Neuron (in vitro differentiated cells): ENCODE measurements at regions not wholly inside any gene's neighbourhood (a gene's known extent, or its start where the extent isn't known, plus 50 kb on each side); places are given as distances from the start of the nearest gene placed in this dataset.

Experiments used
- H2AFZ ChIP-seq: one replicate; pipeline ENCODE4 v1.6.1; 2013; ENCODE audit warnings: low read depth, mild to moderate bottlenecking, inconsistent platforms, low read length, moderate library complexity
- H3K27me3 ChIP-seq: one replicate; pipeline ENCODE4 v1.6.1; 2013; ENCODE audit warnings: low read length; ENCODE audit not compliant: insufficient read depth
- H3K36me3 ChIP-seq: one replicate; pipeline ENCODE4 v1.6.1; 2013; ENCODE audit warnings: low read length; ENCODE audit not compliant: insufficient read depth
- H3K4me1 ChIP-seq: one replicate; pipeline ENCODE4 v1.6.1; 2013; ENCODE audit warnings: low read length; ENCODE audit not compliant: insufficient read depth
- H3K4me3 ChIP-seq: 2 replicates; pipeline ENCODE4 v1.5.1; 2013; ENCODE audit warnings: mild to moderate bottlenecking, low read length, moderate library complexity
- H3K9me3 ChIP-seq: one replicate; pipeline ENCODE4 v1.6.1; 2013; ENCODE audit warnings: low read length

DNA sequence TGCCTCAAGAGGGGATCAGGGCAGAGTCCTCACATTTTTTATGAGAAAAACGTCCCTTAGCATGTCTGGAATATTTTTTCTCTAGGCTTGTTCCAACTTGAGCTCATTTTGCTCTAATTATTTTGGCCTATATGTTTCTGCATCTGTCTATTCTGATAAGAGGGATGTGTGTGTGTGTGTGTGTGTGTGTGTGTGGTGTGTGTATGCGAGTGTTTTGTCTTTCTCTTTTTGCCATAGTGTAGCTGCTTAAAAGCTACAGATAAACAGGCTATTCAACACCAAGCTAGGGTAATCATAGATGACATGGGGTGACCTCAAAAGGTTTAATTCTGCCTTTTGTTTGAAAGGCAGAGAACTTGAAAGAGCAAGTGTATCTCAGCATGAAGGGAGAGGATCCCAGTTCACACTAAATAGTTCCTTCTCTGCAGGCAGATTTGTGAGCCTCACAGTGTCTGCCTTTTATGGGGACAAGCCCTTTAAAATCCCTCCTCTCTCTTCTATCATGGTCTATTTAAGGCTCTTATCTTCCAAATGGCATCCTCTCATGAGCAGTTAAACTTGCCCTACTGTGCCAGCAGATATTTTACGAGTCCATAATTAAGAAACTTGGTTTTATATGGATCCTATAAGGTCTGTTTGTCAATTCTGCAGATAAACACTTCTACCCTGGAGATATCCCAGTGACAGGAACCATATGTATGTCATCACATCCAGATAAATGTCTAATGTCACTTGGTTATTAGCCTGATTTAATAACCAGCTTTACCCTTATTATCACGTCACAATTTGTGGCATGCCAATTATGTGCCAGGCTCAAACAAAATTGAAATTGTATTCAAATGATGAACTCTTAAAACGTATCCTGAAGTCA lies 202.9 kb upstream of the MTPN start:
- no peaks in the 10 kb centered on the region for H3K36me3 ChIP-seq
- no peaks in the 10 kb centered on the region for H3K4me1 ChIP-seq
- H3K27me3 ChIP-seq: no peaks in the 10 kb centered on the region
- H3K9me3 ChIP-seq: no peaks in the 10 kb centered on the region
- no peak overlapping the region for H3K4me3 ChIP-seq
- no peak overlapping the region for H2AFZ ChIP-seq

- Histone ChIP-seq H3K4me3 (no peak overlapping the region), H2AFZ (no peak overlapping the region), H3K27me3 (no peaks in the 10 kb centered on the region), H3K9me3 (no peaks in the 10 kb centered on the region), H3K36me3 (no peaks in the 10 kb centered on the region), H3K4me1 (no peaks in the 10 kb centered on the region)
Measured at GRCh38 chr7:136179154-136179553, 202.0 kb upstream of the MTPN start.

DNA sequence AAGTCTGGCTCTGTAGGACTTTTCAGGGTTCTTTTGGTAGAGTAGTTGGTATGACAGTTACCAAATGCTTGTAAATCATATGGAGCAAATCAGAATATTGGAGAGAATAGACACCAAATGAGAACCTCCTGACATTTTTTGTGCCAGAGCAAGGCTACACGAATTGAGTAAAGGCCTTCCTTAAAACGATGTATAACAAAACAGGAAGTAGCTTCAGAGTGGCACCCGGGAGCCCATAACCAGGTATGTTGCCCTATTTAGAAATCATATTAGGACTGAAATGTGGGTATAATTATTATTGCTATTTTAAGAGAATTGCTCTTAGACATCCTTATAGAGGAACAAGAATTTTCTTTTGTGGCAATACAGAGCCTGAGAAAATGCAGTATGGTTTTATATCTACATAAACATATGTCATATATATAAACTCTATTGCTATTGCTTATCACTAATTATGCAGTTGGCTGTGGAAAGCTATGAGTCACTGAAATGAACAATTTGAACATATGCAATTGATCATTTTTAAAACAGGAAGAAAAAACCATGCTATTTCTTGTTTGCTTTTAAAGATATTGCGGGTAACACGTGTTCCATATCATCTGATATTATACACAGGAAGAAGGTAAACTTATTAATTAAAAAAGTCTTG lies 197.4 kb upstream of the MTPN start:
- Histone ChIP-seq H3K4me1 (no peaks in the 10 kb centered on the region), H3K4me3 (no peak overlapping the region), H3K27me3 (no peaks in the 10 kb centered on the region), H3K9me3 (no peaks in the 10 kb centered on the region), H3K36me3 (no peaks in the 10 kb centered on the region), H2AFZ (no peak overlapping the region)

- H3K9me3 ChIP-seq: no peaks in the 10 kb centered on the region
- no peak overlapping the region for H2AFZ ChIP-seq
- H3K4me1 ChIP-seq: no peaks in the 10 kb centered on the region
- no peaks in the 10 kb centered on the region for H3K27me3 ChIP-seq
- H3K4me3 ChIP-seq: no peak overlapping the region
- H3K36me3 ChIP-seq: no peaks in the 10 kb centered on the region
Measured at GRCh38 chr7:136173874-136174273, 196.7 kb upstream of the MTPN start.

- no peaks in the 10 kb centered on the region for H3K4me1 ChIP-seq
- no peaks in the 10 kb centered on the region for H3K9me3 ChIP-seq
- H3K27me3 ChIP-seq: no peaks in the 10 kb centered on the region
- H3K36me3 ChIP-seq: no peaks in the 10 kb centered on the region
- H3K4me3 ChIP-seq: no peak overlapping the region
- H2AFZ ChIP-seq: no peak overlapping the region
Measured at GRCh38 chr7:136171233-136171632, 194.1 kb upstream of the MTPN start.

DNA sequence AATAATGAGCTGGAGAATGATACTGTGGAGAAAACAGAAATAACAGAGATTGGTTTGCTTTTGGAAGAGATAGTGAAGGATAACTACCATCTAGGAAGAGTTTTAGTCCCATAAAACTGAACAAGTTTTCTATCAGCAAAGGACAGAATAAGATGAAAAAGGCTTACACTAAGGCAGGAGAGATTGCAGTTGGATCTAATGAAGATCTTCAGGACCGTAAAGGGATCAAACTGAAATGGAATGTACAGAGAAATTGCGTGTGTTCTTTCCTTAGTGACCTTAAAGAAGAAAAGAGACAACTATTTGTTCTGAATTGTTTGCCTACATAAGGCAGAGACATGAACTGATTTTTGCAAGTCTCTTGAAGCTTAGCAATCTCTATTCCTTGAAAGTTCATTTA lies 191.7 kb upstream of the MTPN start:
- Histone ChIP-seq H3K4me1 (no peaks in the 10 kb centered on the region), H3K9me3 (no peaks in the 10 kb centered on the region), H2AFZ (no peak overlapping the region), H3K36me3 (no peaks in the 10 kb centered on the region), H3K27me3 (no peaks in the 10 kb centered on the region), H3K4me3 (no peak overlapping the region)

- Histone ChIP-seq H3K9me3 (no peaks in the 10 kb centered on the region), H3K27me3 (no peaks in the 10 kb centered on the region), H3K36me3 (no peaks in the 10 kb centered on the region), H3K4me1 (no peaks in the 10 kb centered on the region), H2AFZ (no peak overlapping the region), H3K4me3 (no peak overlapping the region)
Measured at GRCh38 chr7:136167991-136168390, 190.8 kb upstream of the MTPN start.

GRCh38 chr7:136166521-136166920 lies 189.4 kb upstream of the MTPN start:
- no peaks in the 10 kb centered on the region for H3K4me1 ChIP-seq
- no peaks in the 10 kb centered on the region for H3K36me3 ChIP-seq
- H2AFZ ChIP-seq: no peak overlapping the region
- H3K9me3 ChIP-seq: no peaks in the 10 kb centered on the region
- no peak overlapping the region for H3K4me3 ChIP-seq
- H3K27me3 ChIP-seq: no peaks in the 10 kb centered on the region

- Histone ChIP-seq H3K27me3 (no peaks in the 10 kb centered on the region), H2AFZ (no peak overlapping the region), H3K9me3 (no peaks in the 10 kb centered on the region), H3K4me1 (no peaks in the 10 kb centered on the region), H3K36me3 (no peaks in the 10 kb centered on the region), H3K4me3 (no peak overlapping the region)
Measured at GRCh38 chr7:136163340-136163801, 186.2 kb upstream of the MTPN start.

- H3K9me3 ChIP-seq: no peaks in the 10 kb centered on the region
- no peak overlapping the region for H3K4me3 ChIP-seq
- H3K4me1 ChIP-seq: no peaks in the 10 kb centered on the region
- no peaks in the 10 kb centered on the region for H3K27me3 ChIP-seq
- no peak overlapping the region for H2AFZ ChIP-seq
- no peaks in the 10 kb centered on the region for H3K36me3 ChIP-seq
Measured at GRCh38 chr7:136150311-136150710, 173.2 kb upstream of the MTPN start.

- no peak overlapping the region for H2AFZ ChIP-seq
- no peaks in the 10 kb centered on the region for H3K4me1 ChIP-seq
- H3K27me3 ChIP-seq: no peaks in the 10 kb centered on the region
- no peaks in the 10 kb centered on the region for H3K36me3 ChIP-seq
- H3K4me3 ChIP-seq: no peak overlapping the region
- no peaks in the 10 kb centered on the region for H3K9me3 ChIP-seq
Measured at GRCh38 chr7:136148920-136149319, 171.8 kb upstream of the MTPN start.

DNA sequence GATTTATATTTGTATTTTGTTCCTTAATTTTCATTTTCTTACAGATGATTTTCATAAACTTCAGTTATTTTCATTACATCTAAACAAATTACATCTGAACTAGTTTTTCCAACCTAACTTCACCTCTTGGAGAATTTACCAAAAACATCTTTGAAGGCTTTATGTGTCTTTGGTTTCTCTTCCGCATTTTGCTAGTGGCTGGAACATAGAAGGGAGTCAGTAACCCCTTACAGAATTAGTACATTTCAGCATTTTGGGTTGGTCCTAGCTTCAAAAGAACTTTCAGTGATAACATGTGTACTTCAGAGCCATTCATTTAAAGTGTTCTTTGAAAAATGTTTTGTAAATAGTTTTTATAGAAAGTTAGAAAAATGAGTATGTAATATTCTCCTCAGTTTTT lies 169.8 kb upstream of the MTPN start:
- Histone ChIP-seq H3K4me3 (no peak overlapping the region), H3K36me3 (no peaks in the 10 kb centered on the region), H2AFZ (no peak overlapping the region), H3K27me3 (no peaks in the 10 kb centered on the region), H3K9me3 (no peaks in the 10 kb centered on the region), H3K4me1 (no peaks in the 10 kb centered on the region)

- no peaks in the 10 kb centered on the region for H3K27me3 ChIP-seq
Measured at GRCh38 chr7:136144182-136144581, 167.0 kb upstream of the MTPN start.

More at GRCh38 chr7:136144182-136144581, 167.0 kb upstream of the MTPN start:
- Histone ChIP-seq H2AFZ (no peak overlapping the region), H3K9me3 (no peaks in the 10 kb centered on the region), H3K36me3 (no peaks in the 10 kb centered on the region), H3K4me3 (no peak overlapping the region), H3K4me1 (no peaks in the 10 kb centered on the region)
